T-helper 17 cell (primary cell): ENCODE measurements at regions not wholly inside any gene's neighbourhood (a gene's known extent, or its start where the extent isn't known, plus 50 kb on each side); places are given as distances from the start of the nearest gene placed in this dataset.

Experiments
- ATAC-seq: fragments of 150-1000 bp; cut with Tn5 transposase; 2 replicates; pipeline ENCODE4 v1.10.0; 2021; ENCODE audit warnings: mild to moderate bottlenecking, moderate library complexity
- DNase-seq, 3 donors: peaks; one replicate each; pipeline versions ENCODE4 v3.0.0 to v3.0.0-alpha.2; 2020 to 2021
- H3K9me3 ChIP-seq: one replicate; pipeline ENCODE4 v1.7.0; 2013; ENCODE audit warnings: low read length, mild to moderate bottlenecking; ENCODE audit not compliant: control insufficient read depth, poor library complexity, severe bottlenecking
- H3K27ac Mint-ChIP-seq: one replicate; pipeline ENCODE4 v1.8.0; 2022; ENCODE audit warnings: mild to moderate bottlenecking, moderate library complexity, mixed read lengths
- H3K27me3 Mint-ChIP-seq: one replicate; pipeline ENCODE4 v1.8.0; 2022; ENCODE audit warnings: mixed read lengths
- H3K36me3 Mint-ChIP-seq: one replicate; pipeline ENCODE4 v1.8.0; 2022; ENCODE audit warnings: low read depth, mixed read lengths
- H3K4me1 Mint-ChIP-seq: one replicate; pipeline ENCODE4 v1.8.0; 2022; ENCODE audit warnings: mild to moderate bottlenecking, mixed read lengths
- H3K4me3 Mint-ChIP-seq: one replicate; pipeline ENCODE4 v1.8.0; 2022; ENCODE audit warnings: mild to moderate bottlenecking, moderate library complexity, mixed read lengths

- no peaks in the 10 kb centered on the region for H3K9me3 ChIP-seq
- Mint-ChIP-seq H3K4me1 (no peaks in the 10 kb centered on the region), H3K27me3 (no peaks in the 10 kb centered on the region), H3K4me3 (no peak overlapping the region), H3K27ac (no peak overlapping the region), H3K36me3 (no peaks in the 10 kb centered on the region)
- no peak for ATAC-seq
- no peak for DNase-seq
Observed at GRCh38 chr10:83572036-83572435, 567.3 kb upstream of the GHITM start.

GRCh38 chr10:83574770-83575169 is 564.5 kb upstream of the GHITM start:
- ATAC-seq (no peak), DNase-seq (no peak)
- no peaks in the 10 kb centered on the region for H3K27me3 Mint-ChIP-seq
- no peaks in the 10 kb centered on the region for H3K9me3 ChIP-seq
- no peaks in the 10 kb centered on the region for H3K4me1 Mint-ChIP-seq
- H3K36me3 Mint-ChIP-seq: no peaks in the 10 kb centered on the region
- H3K4me3 Mint-ChIP-seq: no peak overlapping the region
- no peak overlapping the region for H3K27ac Mint-ChIP-seq

GRCh38 chr10:83577421-83577820 is 561.9 kb upstream of the GHITM start:
- H3K9me3 ChIP-seq: no peaks in the 10 kb centered on the region
- Mint-ChIP-seq H3K36me3 (no peaks in the 10 kb centered on the region), H3K4me3 (no peak overlapping the region), H3K4me1 (no peaks in the 10 kb centered on the region), H3K27me3 (no peaks in the 10 kb centered on the region), H3K27ac (no peak overlapping the region)
- no peak for ATAC-seq
- no peak for DNase-seq

- ATAC-seq (no peak), DNase-seq (no peak)
- Mint-ChIP-seq H3K27ac (no peak overlapping the region), H3K27me3 (no peaks in the 10 kb centered on the region), H3K4me3 (no peak overlapping the region), H3K4me1 (no peaks in the 10 kb centered on the region), H3K36me3 (no peaks in the 10 kb centered on the region)
- H3K9me3 ChIP-seq: no peaks in the 10 kb centered on the region
Observed at GRCh38 chr10:83580373-83581012, 558.8 kb upstream of the GHITM start.

GRCh38 chr10:83582407-83583095 is 556.8 kb upstream of the GHITM start:
- no peak overlapping the region for H3K27ac Mint-ChIP-seq
- H3K4me1 Mint-ChIP-seq: no peaks in the 10 kb centered on the region
- no peaks in the 10 kb centered on the region for H3K9me3 ChIP-seq
- no peak overlapping the region for H3K4me3 Mint-ChIP-seq
- H3K36me3 Mint-ChIP-seq: no peaks in the 10 kb centered on the region
- H3K27me3 Mint-ChIP-seq: no peaks in the 10 kb centered on the region
- ATAC-seq (no peak), DNase-seq (no peak)

GRCh38 chr10:83585686-83586085 is 553.6 kb upstream of the GHITM start:
- no peaks in the 10 kb centered on the region for H3K36me3 Mint-ChIP-seq
- no peak overlapping the region for H3K27ac Mint-ChIP-seq
- no peaks in the 10 kb centered on the region for H3K4me1 Mint-ChIP-seq
- ATAC-seq: no peak
- no peaks in the 10 kb centered on the region for H3K27me3 Mint-ChIP-seq
- no peak for DNase-seq
- H3K4me3 Mint-ChIP-seq: no peak overlapping the region
- H3K9me3 ChIP-seq: no peaks in the 10 kb centered on the region

GRCh38 chr10:83592337-83592935 is 546.9 kb upstream of the GHITM start:
- DNase-seq (no peak), ATAC-seq (no peak)
- Mint-ChIP-seq H3K4me3 (no peak overlapping the region), H3K36me3 (no peaks in the 10 kb centered on the region), H3K27me3 (no peaks in the 10 kb centered on the region), H3K27ac (no peak overlapping the region), H3K4me1 (no peaks in the 10 kb centered on the region)
- H3K9me3 ChIP-seq: peaks cover 3% of the 10 kb centered on the region

- H3K27me3 Mint-ChIP-seq: no peaks in the 10 kb centered on the region
- ATAC-seq: peak; percentile 28
- H3K9me3 ChIP-seq: no peaks in the 10 kb centered on the region
- no peaks in the 10 kb centered on the region for H3K36me3 Mint-ChIP-seq
- no peak overlapping the region for H3K4me3 Mint-ChIP-seq
- H3K27ac Mint-ChIP-seq: peak overlapping the region; percentile 0
- no peaks in the 10 kb centered on the region for H3K4me1 Mint-ChIP-seq
- DNase-seq: no peak
Observed at GRCh38 chr10:83603708-83604107, 535.6 kb upstream of the GHITM start.

- Mint-ChIP-seq H3K27me3 (no peaks in the 10 kb centered on the region), H3K36me3 (no peaks in the 10 kb centered on the region), H3K4me1 (no peaks in the 10 kb centered on the region), H3K27ac (no peak overlapping the region), H3K4me3 (no peak overlapping the region)
- no peak for ATAC-seq
- no peak for DNase-seq
- no peaks in the 10 kb centered on the region for H3K9me3 ChIP-seq
Observed at GRCh38 chr10:83605783-83606630, 533.3 kb upstream of the GHITM start.

- no peaks in the 10 kb centered on the region for H3K27me3 Mint-ChIP-seq
- no peak overlapping the region for H3K27ac Mint-ChIP-seq
- no peaks in the 10 kb centered on the region for H3K9me3 ChIP-seq
- no peak for DNase-seq
- no peaks in the 10 kb centered on the region for H3K36me3 Mint-ChIP-seq
- no peaks in the 10 kb centered on the region for H3K4me1 Mint-ChIP-seq
- ATAC-seq: no peak
- no peak overlapping the region for H3K4me3 Mint-ChIP-seq
Observed at GRCh38 chr10:83607959-83608745, 531.2 kb upstream of the GHITM start.

GRCh38 chr10:83612050-83612449 is 527.3 kb upstream of the GHITM start:
- no peak for ATAC-seq
- H3K9me3 ChIP-seq: no peaks in the 10 kb centered on the region
- Mint-ChIP-seq H3K27me3 (no peaks in the 10 kb centered on the region), H3K27ac (no peak overlapping the region), H3K4me3 (no peak overlapping the region), H3K36me3 (no peaks in the 10 kb centered on the region), H3K4me1 (no peaks in the 10 kb centered on the region)
- DNase-seq: no peak

GRCh38 chr10:83612746-83613145 is 526.6 kb upstream of the GHITM start:
- no peaks in the 10 kb centered on the region for H3K4me1 Mint-ChIP-seq
- no peak for DNase-seq
- no peak overlapping the region for H3K27ac Mint-ChIP-seq
- no peak overlapping the region for H3K4me3 Mint-ChIP-seq
- H3K36me3 Mint-ChIP-seq: no peaks in the 10 kb centered on the region
- ATAC-seq: no peak
- no peaks in the 10 kb centered on the region for H3K27me3 Mint-ChIP-seq
- no peaks in the 10 kb centered on the region for H3K9me3 ChIP-seq

- no peaks in the 10 kb centered on the region for H3K4me1 Mint-ChIP-seq
- no peak overlapping the region for H3K4me3 Mint-ChIP-seq
- ATAC-seq (no peak), DNase-seq (no peak)
- no peaks in the 10 kb centered on the region for H3K27me3 Mint-ChIP-seq
- H3K27ac Mint-ChIP-seq: no peak overlapping the region
- H3K9me3 ChIP-seq: no peaks in the 10 kb centered on the region
- no peaks in the 10 kb centered on the region for H3K36me3 Mint-ChIP-seq
Observed at GRCh38 chr10:83617172-83617571, 522.1 kb upstream of the GHITM start.
